ENCODE measurements at regions not wholly inside any gene's neighbourhood (a gene's known extent, or its start where the extent isn't known, plus 50 kb on each side); places are given as distances from the start of the nearest gene placed in this dataset.

- DNase-seq (ENCODE audit: low read depth in 2 of 2): no peak
Measured at GRCh38 chr9:99326917-99327189, 104.8 kb downstream of the SEC61B start.

GRCh38 chr9:99327667-99328066, 105.6 kb downstream of the SEC61B start:
- DNase-seq (ENCODE audit: low read depth in 2 of 2): no peak

DNA sequence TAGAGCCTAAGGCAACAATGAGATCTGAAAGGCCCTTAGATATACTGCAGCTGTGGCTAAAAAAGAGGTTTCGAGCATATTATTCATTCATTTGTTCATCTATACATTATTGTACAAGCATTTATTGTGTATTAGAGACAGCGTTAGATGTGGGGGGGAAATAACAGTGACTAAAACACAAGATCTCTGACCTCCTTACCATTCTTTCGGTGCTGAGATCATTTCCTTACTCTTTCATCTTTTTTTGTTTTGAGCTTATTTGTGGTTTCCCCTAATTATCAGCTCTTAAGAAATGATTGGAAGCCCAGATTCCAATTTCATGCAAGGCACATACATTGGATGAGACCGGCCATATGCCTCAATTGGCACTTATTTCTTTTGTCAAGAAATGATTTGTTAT, 113.2 kb downstream of the SEC61B start:
- DNase-seq (ENCODE audit: low read depth in 2 of 2): no peak

- DNase-seq (ENCODE audit: low read depth in 2 of 2): no peak
Measured at GRCh38 chr9:99336005-99336404, 113.9 kb downstream of the SEC61B start.

- no peak for DNase-seq (ENCODE audit: low read depth in 2 of 2)
Measured at GRCh38 chr9:99336531-99336930, 114.4 kb downstream of the SEC61B start.

- DNase-seq (ENCODE audit: low read depth in 2 of 2): no peak
Measured at GRCh38 chr9:99340281-99340680, 118.2 kb downstream of the SEC61B start.

- DNase-seq (ENCODE audit: low read depth in 2 of 2): no peak
Measured at GRCh38 chr9:99341686-99342085, 119.6 kb downstream of the SEC61B start.

- no peak for DNase-seq (ENCODE audit: low read depth in 2 of 2)
Measured at GRCh38 chr9:99345451-99345850, 123.4 kb downstream of the SEC61B start.

GRCh38 chr9:99345942-99346341, 123.9 kb downstream of the SEC61B start:
- no peak for DNase-seq (ENCODE audit: low read depth in 2 of 2)

DNA sequence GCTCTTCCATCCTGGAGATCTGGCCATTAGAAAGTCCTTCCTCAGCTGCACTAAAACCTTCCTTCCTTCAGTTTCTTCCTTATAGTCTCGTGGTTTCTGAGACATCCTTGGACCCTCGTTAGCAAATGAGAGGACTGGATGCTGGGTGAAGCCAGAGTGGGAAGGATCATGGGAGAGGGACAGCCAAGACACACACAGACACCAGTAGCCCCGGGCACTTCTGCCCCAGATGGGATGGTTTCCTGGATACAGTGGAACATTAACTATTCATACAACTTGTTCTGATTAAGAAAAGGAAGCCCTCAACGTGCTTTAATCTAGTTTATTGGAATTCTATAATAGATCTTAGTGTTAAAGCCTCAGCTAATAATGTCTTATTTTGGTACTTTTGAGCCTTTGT, 125.5 kb downstream of the SEC61B start:
- no peak for DNase-seq (ENCODE audit: low read depth in 2 of 2)

DNA sequence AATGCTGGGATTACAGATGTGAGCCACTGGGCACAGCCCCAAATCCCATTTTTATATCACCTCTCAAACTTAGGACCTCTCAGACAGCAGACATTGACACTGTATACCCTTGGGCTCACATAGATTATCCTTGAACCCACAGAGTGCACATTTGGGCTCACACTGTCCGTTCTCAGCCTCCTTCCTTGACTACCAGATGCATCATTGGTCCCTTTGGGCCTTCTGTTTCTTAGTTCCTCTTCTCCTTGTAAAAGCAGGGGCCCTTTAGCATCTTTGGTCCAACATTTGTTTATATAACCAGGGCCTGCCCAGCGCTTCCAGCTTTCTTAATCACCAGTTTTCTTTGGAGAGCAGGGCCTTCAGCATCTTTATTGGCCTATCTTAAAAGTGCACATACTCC, 126.2 kb downstream of the SEC61B start:
- no peak for DNase-seq (ENCODE audit: low read depth in 2 of 2)

- DNase-seq (ENCODE audit: low read depth in 2 of 2): no peak
Measured at GRCh38 chr9:99349870-99350269, 127.8 kb downstream of the SEC61B start.

DNA sequence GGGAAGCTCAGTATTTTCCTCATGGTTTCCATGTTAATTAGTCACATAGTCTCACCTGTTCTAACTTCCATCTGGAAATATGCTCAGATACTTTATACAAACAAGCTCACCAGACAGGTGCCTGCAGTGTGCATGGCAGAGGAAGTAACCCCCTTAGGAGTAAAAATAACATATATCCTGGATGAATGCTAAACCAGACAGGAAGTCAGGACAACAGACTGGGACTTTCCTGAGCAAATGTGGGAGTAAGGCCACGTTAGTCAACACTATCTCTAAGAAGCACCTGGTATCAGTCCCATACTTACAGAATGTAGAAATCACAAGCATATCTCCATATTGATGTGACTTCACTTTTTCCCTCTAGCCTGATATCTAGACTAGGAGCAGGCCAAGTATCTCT, 128.4 kb downstream of the SEC61B start:
- DNase-seq (ENCODE audit: low read depth in 2 of 2): no peak

DNA sequence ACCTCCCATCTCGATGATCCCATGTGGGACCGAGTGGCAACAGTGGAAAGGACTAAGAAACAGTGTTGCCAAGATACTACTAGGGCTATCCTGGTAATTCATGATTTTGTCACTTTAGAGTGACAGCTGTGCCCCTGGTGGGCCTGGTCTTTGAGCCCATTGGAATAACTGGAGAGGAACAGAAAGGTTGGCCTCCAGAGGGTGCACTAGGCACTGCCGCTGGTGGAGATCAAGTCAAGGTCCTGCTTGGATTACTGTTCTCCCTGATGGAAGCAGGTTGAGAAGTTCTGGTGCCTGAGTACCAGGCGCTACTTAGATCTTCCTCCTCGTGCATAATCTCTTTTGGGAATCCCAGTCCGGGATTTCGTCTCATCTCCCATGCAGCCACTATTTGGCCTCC, 129.6 kb downstream of the SEC61B start:
- DNase-seq (ENCODE audit: low read depth in 2 of 2): no peak

DNA sequence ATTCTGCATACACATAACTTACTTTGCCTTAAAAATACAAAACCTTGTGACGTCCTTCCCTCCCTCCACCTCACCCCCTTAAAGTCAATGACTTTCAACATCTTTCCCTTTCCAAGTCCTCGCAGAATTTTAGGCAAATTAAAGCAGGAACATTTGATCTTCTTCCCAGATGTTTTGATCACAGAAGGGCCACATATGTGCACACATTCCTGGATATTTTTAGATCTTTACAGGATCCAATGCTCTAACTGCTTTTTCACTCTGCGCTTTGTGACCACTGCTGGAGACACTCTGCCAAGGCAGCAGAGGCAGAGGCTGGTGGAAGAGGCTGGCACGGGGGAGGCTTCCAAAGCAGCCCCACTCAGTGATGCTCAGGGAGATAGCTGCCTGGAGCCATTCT, 130.7 kb downstream of the SEC61B start:
- no peak for DNase-seq (ENCODE audit: low read depth in 2 of 2)

- DNase-seq (ENCODE audit: low read depth in 2 of 2): no peak
Measured at GRCh38 chr9:99353408-99353807, 131.3 kb downstream of the SEC61B start.

DNA sequence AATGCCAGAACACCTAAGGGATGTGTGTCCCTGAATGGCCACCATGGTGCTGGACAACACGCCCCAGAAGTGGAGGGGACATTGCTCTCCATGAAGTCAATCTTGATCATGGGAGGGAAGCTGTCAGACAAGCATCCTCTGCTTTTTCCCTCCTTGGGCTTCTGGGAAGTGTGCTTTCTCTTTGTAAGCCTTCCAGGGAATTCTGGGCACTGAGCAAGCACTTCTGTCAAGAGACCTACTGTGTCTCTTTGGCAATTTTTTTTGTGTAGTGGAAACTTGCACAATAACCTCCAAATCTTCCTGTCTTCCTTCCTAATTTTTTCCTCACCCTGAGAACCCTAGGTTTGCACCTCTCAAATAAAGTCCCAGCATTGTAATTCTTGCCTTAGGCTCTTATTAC, 132.0 kb downstream of the SEC61B start:
- DNase-seq (ENCODE audit: low read depth in 2 of 2): no peak

GRCh38 chr9:99356512-99356971, 134.5 kb downstream of the SEC61B start:
- DNase-seq (ENCODE audit: low read depth in 2 of 2): no peak

DNA sequence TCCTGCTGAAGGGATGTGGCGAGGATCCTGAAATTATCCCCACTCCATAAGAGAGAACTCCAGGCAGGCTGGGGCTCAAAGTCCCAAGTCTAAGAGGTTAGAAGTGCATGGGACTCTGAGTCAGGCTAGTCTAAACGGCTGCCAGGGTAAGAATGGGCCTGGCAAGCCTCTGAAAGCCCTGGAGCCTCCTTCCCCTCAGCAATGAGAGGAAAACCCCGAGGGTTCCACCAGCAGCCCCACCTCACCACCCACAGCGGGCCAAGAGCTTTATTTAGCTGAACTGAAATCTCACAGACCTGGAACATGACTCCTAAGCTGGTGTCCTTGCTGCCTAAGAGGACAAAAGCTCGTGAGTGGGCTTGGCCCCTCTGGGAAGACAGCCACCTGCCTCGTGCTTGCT, 135.5 kb downstream of the SEC61B start:
- DNase-seq (ENCODE audit: low read depth in 2 of 2): no peak

- DNase-seq (ENCODE audit: low read depth in 2 of 2): no peak
Measured at GRCh38 chr9:99358668-99359067, 136.6 kb downstream of the SEC61B start.

DNA sequence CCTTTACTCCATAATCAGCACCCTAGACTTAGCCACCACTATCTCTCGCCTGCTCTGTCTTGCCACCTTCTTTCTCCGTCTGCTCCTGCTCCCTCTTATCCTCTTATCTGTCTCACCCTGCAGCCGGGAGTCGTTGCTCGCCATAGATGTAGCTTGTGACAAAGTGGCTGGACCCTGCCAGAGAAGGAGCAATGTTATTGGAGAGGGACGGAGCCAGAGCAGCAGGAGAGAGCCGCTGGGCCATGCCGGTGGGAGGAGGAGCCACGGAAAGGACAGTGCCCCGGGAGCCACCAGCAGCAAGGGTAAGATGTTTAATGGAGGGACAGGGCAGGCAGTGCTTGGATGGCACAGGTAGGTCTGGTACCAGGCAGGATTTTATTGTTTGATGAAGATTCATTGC, 137.3 kb downstream of the SEC61B start:
- no peak for DNase-seq (ENCODE audit: low read depth in 2 of 2)

- DNase-seq (ENCODE audit: low read depth in 2 of 2): no peak
Measured at GRCh38 chr9:99360026-99360425, 137.9 kb downstream of the SEC61B start.

DNA sequence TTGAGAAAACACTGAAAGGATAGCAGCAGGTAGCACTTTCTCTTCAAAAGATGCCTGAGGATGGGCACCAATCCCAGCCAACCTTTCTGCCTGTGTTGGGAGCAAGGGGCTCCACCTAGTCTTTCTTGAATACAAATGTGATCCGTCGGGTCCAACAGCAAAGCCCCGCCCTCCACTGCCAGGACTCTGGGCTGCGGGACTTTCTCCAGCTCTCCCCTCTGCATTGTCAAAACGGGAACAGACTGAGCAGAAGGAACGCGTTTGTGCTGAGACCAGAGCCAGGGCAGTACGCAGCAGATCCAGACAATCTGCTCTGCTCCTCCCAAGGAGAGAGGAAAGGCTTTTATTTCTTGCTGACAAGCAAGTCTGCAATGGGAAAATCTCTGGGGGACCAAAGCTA, 139.7 kb downstream of the SEC61B start:
- no peak for DNase-seq (ENCODE audit: low read depth in 2 of 2)

GRCh38 chr9:99362321-99362720, 140.2 kb downstream of the SEC61B start:
- DNase-seq (ENCODE audit: low read depth in 2 of 2): no peak

DNA sequence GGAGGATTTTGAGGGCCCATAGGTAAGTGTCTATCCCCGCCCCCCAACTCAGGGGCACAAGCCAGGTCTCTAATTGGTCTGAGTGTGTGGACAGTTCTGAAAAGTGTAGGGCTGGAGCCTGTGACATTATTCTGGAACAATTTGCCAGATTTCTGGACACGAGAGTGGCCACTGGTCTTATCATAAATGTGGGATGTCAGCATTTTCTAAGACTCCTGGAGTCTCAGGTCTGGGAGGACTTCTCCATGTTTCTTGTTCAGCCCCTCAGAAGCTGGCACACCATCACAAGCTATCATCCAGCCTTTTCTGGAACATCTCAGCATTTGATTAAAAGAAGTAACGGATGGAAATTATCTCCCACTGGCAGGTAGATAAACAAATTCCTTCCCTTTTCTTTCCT, 141.4 kb downstream of the SEC61B start:
- DNase-seq (ENCODE audit: low read depth in 2 of 2): no peak
